Keratinocyte (primary cell): ENCODE measurements at regions not wholly inside any gene's neighbourhood (a gene's known extent, or its start where the extent isn't known, plus 50 kb on each side); places are given as distances from the start of the nearest gene placed in this dataset.

Source experiments
- DNase-seq: peaks from one replicate; pipeline ENCODE4 v3.0.0-alpha.2; 2011; ENCODE audit warnings: low read depth, missing footprints, low spot score
- FAIRE-seq: peaks from 2 replicates; lab custom pipeline; 2011; peaks lifted over from hg19 to GRCh38; lab: Jason Lieb, UNC
- H2AFZ ChIP-seq: 2 replicates; pipeline ENCODE4 v1.6.0; 2012; ENCODE audit warnings: low read length, control low read depth, inconsistent platforms; ENCODE audit not compliant: control insufficient read depth
- H3K27ac ChIP-seq: 2 replicates; pipeline ENCODE4 v1.5.1; 2011; ENCODE audit warnings: low read length; ENCODE audit not compliant: control insufficient read depth, insufficient read depth
- H3K27me3 ChIP-seq: 3 replicates; pipeline ENCODE4 v1.6.0; 2011; ENCODE audit warnings: low read length; ENCODE audit not compliant: control insufficient read depth, insufficient read depth; ENCODE audit errors: extremely low read depth
- H3K36me3 ChIP-seq, 2 experiments: 2 replicates in 1 of 2; 3 replicates in 1 of 2; pipeline ENCODE4 v1.5.1; 2011; ENCODE audit warnings: low read length in 2 of 2, mild to moderate bottlenecking in 1 of 2; ENCODE audit not compliant: control insufficient read depth in 2 of 2, insufficient read depth in 2 of 2; ENCODE audit errors: extremely low read depth in 1 of 2
- H3K4me1 ChIP-seq: 3 replicates; pipeline ENCODE4 v1.5.1; 2011; ENCODE audit warnings: low read length; ENCODE audit not compliant: control insufficient read depth, insufficient read depth; ENCODE audit errors: extremely low read depth
- H3K4me2 ChIP-seq: 3 replicates; pipeline ENCODE4 v1.6.0; 2011; ENCODE audit warnings: low read depth, low read length; ENCODE audit not compliant: control insufficient read depth, insufficient read depth; ENCODE audit errors: extremely low read depth
- H3K4me3 ChIP-seq, 3 experiments: fragments of 200-600 bp in 1 of 3; sonication (generic) in 1 of 3; 2 replicates in 2 of 3; 3 replicates in 1 of 3; pipeline ENCODE4 v1.5.1; 2011 to 2016; ENCODE audit warnings: low read length in 3 of 3, mild to moderate bottlenecking in 3 of 3, control low read depth in 2 of 3, inconsistent platforms in 1 of 3, low read depth in 1 of 3, mixed read lengths in 1 of 3, mixed run types in 1 of 3, moderate library complexity in 1 of 3; ENCODE audit not compliant: control insufficient read depth in 2 of 3, insufficient read depth in 2 of 3; ENCODE audit errors: extremely low read depth in 1 of 3
- H3K79me2 ChIP-seq: 2 replicates; pipeline ENCODE4 v1.6.0; 2012; ENCODE audit warnings: low read length; ENCODE audit not compliant: control insufficient read depth, insufficient read depth
- H3K9ac ChIP-seq: 3 replicates; pipeline ENCODE4 v1.6.0; 2011; ENCODE audit warnings: low read length; ENCODE audit not compliant: control insufficient read depth, insufficient read depth; ENCODE audit errors: extremely low read depth
- H3K9me1 ChIP-seq: 3 replicates; pipeline ENCODE4 v1.6.0; 2011; ENCODE audit warnings: low read length; ENCODE audit not compliant: control insufficient read depth, insufficient read depth; ENCODE audit errors: extremely low read depth
- H3K9me3 ChIP-seq: 2 replicates; pipeline ENCODE4 v1.5.1; 2012; ENCODE audit warnings: low read depth, low read length; ENCODE audit not compliant: control insufficient read depth
- H4K20me1 ChIP-seq: 3 replicates; pipeline ENCODE4 v1.6.0; 2011; ENCODE audit warnings: low read length; ENCODE audit not compliant: control insufficient read depth, insufficient read depth; ENCODE audit errors: extremely low read depth
- CTCF ChIP-seq, 3 experiments: IDR thresholded peaks in 1 of 3; conservative IDR thresholded peaks in 1 of 3; optimal IDR thresholded peaks in 1 of 3; 2 replicates in 2 of 3; 3 replicates in 1 of 3; pipeline versions ENCODE3 to v1.5.1; 2011; ENCODE audit warnings: low read length in 3 of 3, mild to moderate bottlenecking in 3 of 3, moderate library complexity in 2 of 3, control low read depth in 1 of 3, inconsistent platforms in 1 of 3; ENCODE audit not compliant: insufficient read depth in 2 of 3; ENCODE audit errors: extremely low read depth in 1 of 3
- EZH2 ChIP-seq: IDR thresholded peaks from one replicate; pipeline ENCODE4 v1.6.1; 2012; ENCODE audit warnings: inconsistent platforms, mild to moderate bottlenecking, low read length, moderate library complexity
- dilution Hi-C: fragments of 300-500 bp; cut with MboI; formaldehyde crosslinking; loops from one replicate; pipeline ENCODE4 v1.7.0; 2020; ENCODE audit warnings: low sequenced_read_pairs; ENCODE audit not compliant: extremely low pct_ligation_motif_present

- no peak for TF ChIP-seq EZH2
- TF ChIP-seq CTCF (optimal IDR thresholded peaks at IDR 0.05 in 1 of 3, IDR thresholded peaks at IDR 0.05 in 1 of 3, conservative IDR thresholded peaks at IDR 0.05 in 1 of 3; ENCODE audit: extremely low read depth in 1 of 3, insufficient read depth in 2 of 3, low read length in 3 of 3): peak in 1 of 3 experiments; percentile 52
- Histone ChIP-seq H3K9me3 (no peaks in the 10 kb centered on the region), H3K4me3 (no peak overlapping the region), H3K27ac (no peak overlapping the region), H3K4me1 (no peaks in the 10 kb centered on the region), H4K20me1 (no peaks in the 10 kb centered on the region), H2AFZ (no peak overlapping the region), H3K79me2 (no peaks in the 10 kb centered on the region), H3K9ac (no peak overlapping the region), H3K9me1 (no peaks in the 10 kb centered on the region), H3K36me3 (no peaks in the 10 kb centered on the region), H3K4me2 (no peak overlapping the region), H3K27me3 (no peaks in the 10 kb centered on the region)
- dilution Hi-C loops: no loop called here
- no peak for DNase-seq
- FAIRE-seq: no peak
Observed at GRCh38 chr7:69403169-69403568, 195.1 kb upstream of the AUTS2 start.

- Histone ChIP-seq H3K9me1 (no peaks in the 10 kb centered on the region), H3K79me2 (no peaks in the 10 kb centered on the region), H3K4me2 (no peak overlapping the region), H2AFZ (no peak overlapping the region), H3K4me1 (no peaks in the 10 kb centered on the region), H3K9ac (no peak overlapping the region), H3K4me3 (no peak overlapping the region), H3K9me3 (no peaks in the 10 kb centered on the region), H3K36me3 (no peaks in the 10 kb centered on the region), H3K27me3 (no peaks in the 10 kb centered on the region), H4K20me1 (no peaks in the 10 kb centered on the region), H3K27ac (no peak overlapping the region)
- TF ChIP-seq EZH2 (no peak), CTCF (optimal IDR thresholded peaks at IDR 0.05 in 1 of 3, IDR thresholded peaks at IDR 0.05 in 1 of 3, conservative IDR thresholded peaks at IDR 0.05 in 1 of 3; ENCODE audit: extremely low read depth in 1 of 3, insufficient read depth in 2 of 3, low read length in 3 of 3) (no peak)
- FAIRE-seq: no peak
- no peak for DNase-seq
- dilution Hi-C loops: no loop called here
Observed at GRCh38 chr7:69411018-69411417, 187.3 kb upstream of the AUTS2 start.
